ENCODE measurements at regions not wholly inside any gene's neighbourhood (a gene's known extent, or its start where the extent isn't known, plus 50 kb on each side); places are given as distances from the start of the nearest gene placed in this dataset.

DNA sequence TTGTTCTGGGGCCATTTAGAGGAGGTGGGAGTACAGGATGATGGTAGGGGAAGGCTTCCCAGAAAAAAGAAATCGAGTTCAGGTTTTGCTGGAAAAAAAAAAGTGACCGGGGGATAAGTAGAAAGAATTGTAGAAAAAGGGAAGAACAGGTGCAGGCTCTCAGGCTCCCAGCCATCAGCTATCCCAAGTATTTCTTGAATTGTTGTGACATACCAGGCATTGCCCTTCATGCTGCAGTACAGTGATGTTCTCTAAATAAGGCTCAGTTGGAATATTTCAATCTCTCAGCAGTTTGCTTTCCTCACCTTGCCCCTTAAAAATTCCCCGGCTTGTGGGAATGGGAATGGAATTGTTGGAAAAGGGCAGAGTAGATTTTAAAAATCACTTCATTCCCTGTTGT is 82.5 kb upstream of the RGMA start:
- no peak for TF ChIP-seq EZH2phosphoT487 (IDR thresholded peaks at IDR 0.05; ENCODE audit: borderline replicate concordance)
- TF ChIP-seq, protein P1, sequence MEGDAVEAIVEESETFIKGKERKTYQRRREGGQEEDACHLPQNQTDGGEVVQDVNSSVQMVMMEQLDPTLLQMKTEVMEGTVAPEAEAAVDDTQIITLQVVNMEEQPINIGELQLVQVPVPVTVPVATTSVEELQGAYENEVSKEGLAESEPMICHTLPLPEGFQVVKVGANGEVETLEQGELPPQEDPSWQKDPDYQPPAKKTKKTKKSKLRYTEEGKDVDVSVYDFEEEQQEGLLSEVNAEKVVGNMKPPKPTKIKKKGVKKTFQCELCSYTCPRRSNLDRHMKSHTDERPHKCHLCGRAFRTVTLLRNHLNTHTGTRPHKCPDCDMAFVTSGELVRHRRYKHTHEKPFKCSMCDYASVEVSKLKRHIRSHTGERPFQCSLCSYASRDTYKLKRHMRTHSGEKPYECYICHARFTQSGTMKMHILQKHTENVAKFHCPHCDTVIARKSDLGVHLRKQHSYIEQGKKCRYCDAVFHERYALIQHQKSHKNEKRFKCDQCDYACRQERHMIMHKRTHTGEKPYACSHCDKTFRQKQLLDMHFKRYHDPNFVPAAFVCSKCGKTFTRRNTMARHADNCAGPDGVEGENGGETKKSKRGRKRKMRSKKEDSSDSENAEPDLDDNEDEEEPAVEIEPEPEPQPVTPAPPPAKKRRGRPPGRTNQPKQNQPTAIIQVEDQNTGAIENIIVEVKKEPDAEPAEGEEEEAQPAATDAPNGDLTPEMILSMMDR (conservative IDR thresholded peaks at IDR 0.05; ENCODE audit: low read length) = no peak
- no peaks in the 10 kb centered on the region for H3K9me2 ChIP-seq (replicated peaks; ENCODE audit: low read depth, low read length)
- H3K36me3 ChIP-seq (ENCODE audit: insufficient read depth, low read length) = no peaks in the 10 kb centered on the region
- no peak overlapping the region for H3K4me3 ChIP-seq (ENCODE audit: low read length, poor library complexity, severe bottlenecking)
- H3K27me3 ChIP-seq (ENCODE audit: insufficient read depth, low read length, poor library complexity, severe bottlenecking) = no peaks in the 10 kb centered on the region
- H3K4me1 ChIP-seq (ENCODE audit: insufficient read depth, low read length, poor library complexity, severe bottlenecking) = no peaks in the 10 kb centered on the region
- H3K79me2 ChIP-seq (ENCODE audit: insufficient read depth, low read length) = no peaks in the 10 kb centered on the region
- no peaks in the 10 kb centered on the region for H3F3A ChIP-seq (ENCODE audit: low read depth)
- no peak overlapping the region for H3K9ac ChIP-seq (ENCODE audit: low read depth, low read length, poor library complexity, severe bottlenecking)
- H2AFZ ChIP-seq (ENCODE audit: low read length) = no peak overlapping the region
- H3K4me2 ChIP-seq (ENCODE audit: low read depth, low read length, poor library complexity, severe bottlenecking) = no peak overlapping the region
- no peaks in the 10 kb centered on the region for H4K20me1 ChIP-seq (ENCODE audit: insufficient read depth, low read length, poor library complexity, severe bottlenecking)
- H3K9me3 ChIP-seq (ENCODE audit: insufficient read depth, low read depth, low read length) = no peaks in the 10 kb centered on the region

DNA sequence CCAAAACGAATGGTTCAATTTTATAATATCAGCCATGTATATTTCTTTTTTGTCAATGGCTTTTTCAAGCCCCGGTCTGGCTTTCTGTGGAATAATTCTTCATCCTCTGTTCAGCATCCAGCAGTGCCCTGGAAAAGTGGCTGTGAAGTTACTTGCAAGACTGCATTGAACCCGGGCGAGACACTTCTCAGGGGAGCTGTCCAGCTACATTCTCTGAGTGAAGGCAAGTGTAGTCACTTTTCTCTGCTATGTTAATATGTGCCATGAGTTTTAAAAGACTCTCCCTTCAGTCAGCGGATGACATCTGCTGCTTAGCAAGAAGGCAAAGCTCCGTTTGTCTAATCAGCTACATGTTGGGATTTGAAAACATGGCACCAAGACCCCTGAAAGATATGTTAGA is 81.3 kb upstream of the RGMA start:
- H2AFZ ChIP-seq (ENCODE audit: low read length) = no peak overlapping the region
- H3K4me1 ChIP-seq (ENCODE audit: insufficient read depth, low read length, poor library complexity, severe bottlenecking) = no peaks in the 10 kb centered on the region
- H4K20me1 ChIP-seq (ENCODE audit: insufficient read depth, low read length, poor library complexity, severe bottlenecking) = no peaks in the 10 kb centered on the region
- no peak overlapping the region for H3K4me3 ChIP-seq (ENCODE audit: low read length, poor library complexity, severe bottlenecking)
- no peaks in the 10 kb centered on the region for H3K9me2 ChIP-seq (replicated peaks; ENCODE audit: low read depth, low read length)
- H3K36me3 ChIP-seq (ENCODE audit: insufficient read depth, low read length) = no peaks in the 10 kb centered on the region
- no peak for TF ChIP-seq EZH2phosphoT487 (IDR thresholded peaks at IDR 0.05; ENCODE audit: borderline replicate concordance)
- TF ChIP-seq, protein P1 (conservative IDR thresholded peaks at IDR 0.05; ENCODE audit: low read length) = no peak
- no peak overlapping the region for H3K4me2 ChIP-seq (ENCODE audit: low read depth, low read length, poor library complexity, severe bottlenecking)
- no peaks in the 10 kb centered on the region for H3F3A ChIP-seq (ENCODE audit: low read depth)
- H3K79me2 ChIP-seq (ENCODE audit: insufficient read depth, low read length) = no peaks in the 10 kb centered on the region
- H3K27me3 ChIP-seq (ENCODE audit: insufficient read depth, low read length, poor library complexity, severe bottlenecking) = no peaks in the 10 kb centered on the region
- no peak overlapping the region for H3K9ac ChIP-seq (ENCODE audit: low read depth, low read length, poor library complexity, severe bottlenecking)
- H3K9me3 ChIP-seq (ENCODE audit: insufficient read depth, low read depth, low read length) = no peaks in the 10 kb centered on the region

DNA sequence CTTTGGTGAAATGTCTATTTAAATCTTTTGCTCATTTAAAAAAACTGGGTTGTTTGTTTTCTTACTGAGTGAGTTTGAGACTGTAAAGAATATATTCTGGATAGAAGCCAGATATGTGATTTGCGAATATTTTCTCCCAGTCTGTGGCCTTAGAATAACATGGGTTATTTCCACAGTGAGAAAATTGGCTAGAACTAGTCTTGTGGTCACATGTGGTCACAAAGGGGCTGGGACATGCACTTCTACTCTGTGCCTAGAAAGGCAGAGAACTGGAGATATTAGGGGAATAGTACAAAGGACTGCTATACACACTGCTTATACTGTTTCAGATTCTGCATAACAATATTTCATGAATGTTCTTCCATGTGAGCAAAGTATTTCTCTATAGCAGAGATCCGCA is 79.9 kb upstream of the RGMA start:
- H3K4me2 ChIP-seq (ENCODE audit: low read depth, low read length, poor library complexity, severe bottlenecking) = no peak overlapping the region
- no peaks in the 10 kb centered on the region for H3K27me3 ChIP-seq (ENCODE audit: insufficient read depth, low read length, poor library complexity, severe bottlenecking)
- no peaks in the 10 kb centered on the region for H3F3A ChIP-seq (ENCODE audit: low read depth)
- no peak overlapping the region for H3K9ac ChIP-seq (ENCODE audit: low read depth, low read length, poor library complexity, severe bottlenecking)
- H3K4me1 ChIP-seq (ENCODE audit: insufficient read depth, low read length, poor library complexity, severe bottlenecking) = no peaks in the 10 kb centered on the region
- no peak for TF ChIP-seq EZH2phosphoT487 (IDR thresholded peaks at IDR 0.05; ENCODE audit: borderline replicate concordance)
- TF ChIP-seq, protein P1 (conservative IDR thresholded peaks at IDR 0.05; ENCODE audit: low read length) = no peak
- no peaks in the 10 kb centered on the region for H3K79me2 ChIP-seq (ENCODE audit: insufficient read depth, low read length)
- H4K20me1 ChIP-seq (ENCODE audit: insufficient read depth, low read length, poor library complexity, severe bottlenecking) = no peaks in the 10 kb centered on the region
- H3K9me2 ChIP-seq (replicated peaks; ENCODE audit: low read depth, low read length) = no peaks in the 10 kb centered on the region
- H3K36me3 ChIP-seq (ENCODE audit: insufficient read depth, low read length) = no peaks in the 10 kb centered on the region
- no peak overlapping the region for H2AFZ ChIP-seq (ENCODE audit: low read length)
- no peak overlapping the region for H3K4me3 ChIP-seq (ENCODE audit: low read length, poor library complexity, severe bottlenecking)
- H3K9me3 ChIP-seq (ENCODE audit: insufficient read depth, low read depth, low read length) = no peaks in the 10 kb centered on the region

Data from Loucy (cell line).